GM12878 (cell line): ENCODE measurements at regions not wholly inside any gene's neighbourhood (a gene's known extent, or its start where the extent isn't known, plus 50 kb on each side); places are given as distances from the start of the nearest gene placed in this dataset.

Source experiments
- FOS ChIP-seq: IDR thresholded peaks from 3 replicates; pipeline ENCODE4 v1.6.1; 2011; ENCODE audit warnings: borderline replicate concordance; ENCODE audit not compliant: insufficient read length; ENCODE audit errors: extremely low read depth
- HDAC2 ChIP-seq: fragments of 200-600 bp; sonication (generic); IDR thresholded peaks from 2 replicates; pipeline ENCODE4 v1.6.1; 2017
- KAT2A ChIP-seq: conservative IDR thresholded peaks from 2 replicates; pipeline ENCODE4 v1.6.1; 2011; ENCODE audit warnings: low read depth, low read length; ENCODE audit not compliant: control insufficient read depth
- TARDBP ChIP-seq: IDR thresholded peaks from 2 replicates; pipeline ENCODE4 v1.6.1; 2016; ENCODE audit warnings: borderline replicate concordance
- TCF12 ChIP-seq: IDR thresholded peaks from 2 replicates; pipeline ENCODE4 v1.6.1; 2011; ENCODE audit warnings: low read depth, mild to moderate bottlenecking, low read length
- TCF7 ChIP-seq: IDR thresholded peaks from 2 replicates; pipeline ENCODE4 v1.6.1; 2014; ENCODE audit warnings: antibody characterized with exemption, borderline replicate concordance
- YY1 ChIP-seq: IDR thresholded peaks from 2 replicates; pipeline ENCODE4 v1.6.1; 2011; ENCODE audit warnings: low read depth, mild to moderate bottlenecking, low read length
- ZNF274 ChIP-seq: IDR thresholded peaks from one replicate; pipeline ENCODE4 v1.8.0; 2011; ENCODE audit not compliant: insufficient read length, insufficient read depth
- TF ChIP-seq, protein P1 (sequence below): IDR thresholded peaks from 2 replicates; pipeline ENCODE4 v1.6.1; 2012; ENCODE audit warnings: low read length, inconsistent platforms
- TF ChIP-seq, protein P2 (sequence below): fragments of 450-650 bp; IDR thresholded peaks from 2 replicates; pipeline ENCODE4 v1.6.1; 2018; ENCODE audit warnings: mild to moderate bottlenecking, low read depth, moderate library complexity; ENCODE audit not compliant: partially characterized antibody
- TF ChIP-seq, protein P3 (sequence below): fragments of 450-650 bp; IDR thresholded peaks from 2 replicates; pipeline ENCODE4 v1.6.1; 2017; ENCODE audit warnings: mild to moderate bottlenecking, moderate library complexity

DNA sequence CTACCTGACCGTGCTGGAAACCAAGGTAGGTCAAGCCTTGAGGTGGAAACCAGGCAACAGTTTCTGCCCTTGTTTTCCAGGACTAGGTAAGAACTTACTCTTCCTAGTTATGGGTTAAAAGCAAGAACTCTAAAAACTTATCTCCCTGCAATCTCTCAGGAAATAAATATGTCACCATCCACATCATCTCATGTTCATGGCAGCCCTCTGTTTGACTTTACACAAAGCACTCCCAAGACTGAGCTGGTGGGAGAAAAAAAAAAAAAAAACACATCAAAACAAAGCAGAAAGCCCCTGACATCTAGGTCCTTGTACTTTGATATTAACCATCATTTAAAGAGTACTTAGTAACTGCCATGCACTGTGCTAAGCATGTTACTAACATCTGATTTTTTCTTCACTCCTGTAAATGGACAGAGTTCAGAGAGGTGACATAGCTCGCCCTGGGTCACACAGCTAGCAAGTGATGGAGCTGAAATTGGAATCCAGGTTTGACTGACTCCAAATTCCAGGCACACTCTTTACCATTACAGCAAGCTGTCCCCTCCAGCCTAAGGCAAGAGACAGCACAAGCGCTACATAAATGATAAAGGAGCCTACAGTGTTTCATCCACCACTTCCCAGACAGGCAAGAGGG, 102.8 kb upstream of the NOCT start (continued):
- TF ChIP-seq, protein P1, sequence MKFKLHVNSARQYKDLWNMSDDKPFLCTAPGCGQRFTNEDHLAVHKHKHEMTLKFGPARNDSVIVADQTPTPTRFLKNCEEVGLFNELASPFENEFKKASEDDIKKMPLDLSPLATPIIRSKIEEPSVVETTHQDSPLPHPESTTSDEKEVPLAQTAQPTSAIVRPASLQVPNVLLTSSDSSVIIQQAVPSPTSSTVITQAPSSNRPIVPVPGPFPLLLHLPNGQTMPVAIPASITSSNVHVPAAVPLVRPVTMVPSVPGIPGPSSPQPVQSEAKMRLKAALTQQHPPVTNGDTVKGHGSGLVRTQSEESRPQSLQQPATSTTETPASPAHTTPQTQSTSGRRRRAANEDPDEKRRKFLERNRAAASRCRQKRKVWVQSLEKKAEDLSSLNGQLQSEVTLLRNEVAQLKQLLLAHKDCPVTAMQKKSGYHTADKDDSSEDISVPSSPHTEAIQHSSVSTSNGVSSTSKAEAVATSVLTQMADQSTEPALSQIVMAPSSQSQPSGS = no peak
- TF ChIP-seq KAT2A (no peak), TCF12 (no peak), HDAC2 (no peak), FOS (no peak), ZNF274 (no peak), YY1 (no peak), TARDBP (no peak), TCF7 (no peak)
- TF ChIP-seq, protein P2, sequence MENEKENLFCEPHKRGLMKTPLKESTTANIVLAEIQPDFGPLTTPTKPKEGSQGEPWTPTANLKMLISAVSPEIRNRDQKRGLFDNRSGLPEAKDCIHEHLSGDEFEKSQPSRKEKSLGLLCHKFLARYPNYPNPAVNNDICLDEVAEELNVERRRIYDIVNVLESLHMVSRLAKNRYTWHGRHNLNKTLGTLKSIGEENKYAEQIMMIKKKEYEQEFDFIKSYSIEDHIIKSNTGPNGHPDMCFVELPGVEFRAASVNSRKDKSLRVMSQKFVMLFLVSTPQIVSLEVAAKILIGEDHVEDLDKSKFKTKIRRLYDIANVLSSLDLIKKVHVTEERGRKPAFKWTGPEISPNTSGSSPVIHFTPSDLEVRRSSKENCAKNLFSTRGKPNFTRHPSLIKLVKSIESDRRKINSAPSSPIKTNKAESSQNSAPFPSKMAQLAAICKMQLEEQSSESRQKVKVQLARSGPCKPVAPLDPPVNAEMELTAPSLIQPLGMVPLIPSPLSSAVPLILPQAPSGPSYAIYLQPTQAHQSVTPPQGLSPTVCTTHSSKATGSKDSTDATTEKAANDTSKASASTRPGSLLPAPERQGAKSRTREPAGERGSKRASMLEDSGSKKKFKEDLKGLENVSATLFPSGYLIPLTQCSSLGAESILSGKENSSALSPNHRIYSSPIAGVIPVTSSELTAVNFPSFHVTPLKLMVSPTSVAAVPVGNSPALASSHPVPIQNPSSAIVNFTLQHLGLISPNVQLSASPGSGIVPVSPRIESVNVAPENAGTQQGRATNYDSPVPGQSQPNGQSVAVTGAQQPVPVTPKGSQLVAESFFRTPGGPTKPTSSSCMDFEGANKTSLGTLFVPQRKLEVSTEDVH = no peak
- TF ChIP-seq, protein P3, sequence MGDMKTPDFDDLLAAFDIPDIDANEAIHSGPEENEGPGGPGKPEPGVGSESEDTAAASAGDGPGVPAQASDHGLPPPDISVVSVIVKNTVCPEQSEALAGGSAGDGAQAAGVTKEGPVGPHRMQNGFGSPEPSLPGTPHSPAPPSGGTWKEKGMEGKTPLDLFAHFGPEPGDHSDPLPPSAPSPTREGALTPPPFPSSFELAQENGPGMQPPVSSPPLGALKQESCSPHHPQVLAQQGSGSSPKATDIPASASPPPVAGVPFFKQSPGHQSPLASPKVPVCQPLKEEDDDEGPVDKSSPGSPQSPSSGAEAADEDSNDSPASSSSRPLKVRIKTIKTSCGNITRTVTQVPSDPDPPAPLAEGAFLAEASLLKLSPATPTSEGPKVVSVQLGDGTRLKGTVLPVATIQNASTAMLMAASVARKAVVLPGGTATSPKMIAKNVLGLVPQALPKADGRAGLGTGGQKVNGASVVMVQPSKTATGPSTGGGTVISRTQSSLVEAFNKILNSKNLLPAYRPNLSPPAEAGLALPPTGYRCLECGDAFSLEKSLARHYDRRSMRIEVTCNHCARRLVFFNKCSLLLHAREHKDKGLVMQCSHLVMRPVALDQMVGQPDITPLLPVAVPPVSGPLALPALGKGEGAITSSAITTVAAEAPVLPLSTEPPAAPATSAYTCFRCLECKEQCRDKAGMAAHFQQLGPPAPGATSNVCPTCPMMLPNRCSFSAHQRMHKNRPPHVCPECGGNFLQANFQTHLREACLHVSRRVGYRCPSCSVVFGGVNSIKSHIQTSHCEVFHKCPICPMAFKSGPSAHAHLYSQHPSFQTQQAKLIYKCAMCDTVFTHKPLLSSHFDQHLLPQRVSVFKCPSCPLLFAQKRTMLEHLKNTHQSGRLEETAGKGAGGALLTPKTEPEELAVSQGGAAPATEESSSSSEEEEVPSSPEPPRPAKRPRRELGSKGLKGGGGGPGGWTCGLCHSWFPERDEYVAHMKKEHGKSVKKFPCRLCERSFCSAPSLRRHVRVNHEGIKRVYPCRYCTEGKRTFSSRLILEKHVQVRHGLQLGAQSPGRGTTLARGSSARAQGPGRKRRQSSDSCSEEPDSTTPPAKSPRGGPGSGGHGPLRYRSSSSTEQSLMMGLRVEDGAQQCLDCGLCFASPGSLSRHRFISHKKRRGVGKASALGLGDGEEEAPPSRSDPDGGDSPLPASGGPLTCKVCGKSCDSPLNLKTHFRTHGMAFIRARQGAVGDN = no peak
